H1 (cell line): ENCODE measurements at regions not wholly inside any gene's neighbourhood (a gene's known extent, or its start where the extent isn't known, plus 50 kb on each side); places are given as distances from the start of the nearest gene placed in this dataset.

Source experiments
- CREB1 ChIP-seq: IDR thresholded peaks from 2 replicates; pipeline ENCODE4 v1.6.1; 2012; ENCODE audit warnings: inconsistent platforms
- CTBP2 ChIP-seq: IDR thresholded peaks from 2 replicates; pipeline ENCODE4 v1.7.0; 2011; ENCODE audit warnings: borderline replicate concordance, mild to moderate bottlenecking, moderate library complexity, mixed read lengths, low read length; ENCODE audit not compliant: insufficient read depth, insufficient read length
- EZH2 ChIP-seq: fragments of 200-600 bp; sonication (generic); IDR thresholded peaks from 2 replicates; pipeline ENCODE4 v1.7.1; 2012; ENCODE audit warnings: low read depth, mild to moderate bottlenecking, moderate library complexity, low read length, inconsistent platforms; ENCODE audit not compliant: severe bottlenecking
- KDM5A ChIP-seq: fragments of 200-600 bp; IDR thresholded peaks from 2 replicates; pipeline ENCODE4 v1.7.1; 2012; ENCODE audit warnings: mild to moderate bottlenecking, low read length, inconsistent platforms, mixed read lengths
- MAFK ChIP-seq: IDR thresholded peaks from 2 replicates; pipeline ENCODE4 v1.6.1; 2012; ENCODE audit warnings: low read depth, mild to moderate bottlenecking, improper control_type of control experiment, low read length
- POLR2A ChIP-seq, 2 experiments: IDR thresholded peaks; 1 replicate in 1 of 2; 2 replicates in 1 of 2; pipeline ENCODE4 v1.6.1; 2011; ENCODE audit warnings: low read depth in 2 of 2, low read length in 2 of 2, mild to moderate bottlenecking in 2 of 2; ENCODE audit errors: control extremely low read depth in 1 of 2
- SP2 ChIP-seq: IDR thresholded peaks from 2 replicates; pipeline ENCODE4 v1.6.1; 2012; ENCODE audit warnings: mild to moderate bottlenecking, low read length, inconsistent platforms
- SP4 ChIP-seq: IDR thresholded peaks from 2 replicates; pipeline ENCODE4 v1.6.1; 2012; ENCODE audit warnings: low read length, inconsistent platforms
- ZNF274 ChIP-seq: IDR thresholded peaks from 2 replicates; pipeline ENCODE4 v1.7.0; 2012; ENCODE audit warnings: low read length, borderline replicate concordance; ENCODE audit errors: extremely low read depth
- TF ChIP-seq, protein P1 (sequence below): fragments of 300-600 bp; sonication (generic); IDR thresholded peaks from 2 replicates; pipeline ENCODE4 v1.7.1; 2012; ENCODE audit warnings: low read length, moderate library complexity, mild to moderate bottlenecking, inconsistent platforms; ENCODE audit not compliant: insufficient replicate concordance

GRCh38 chr7:86949052-86949778 lies 110.2 kb downstream of the ELAPOR2 start (continued):
- TF ChIP-seq, protein P1, sequence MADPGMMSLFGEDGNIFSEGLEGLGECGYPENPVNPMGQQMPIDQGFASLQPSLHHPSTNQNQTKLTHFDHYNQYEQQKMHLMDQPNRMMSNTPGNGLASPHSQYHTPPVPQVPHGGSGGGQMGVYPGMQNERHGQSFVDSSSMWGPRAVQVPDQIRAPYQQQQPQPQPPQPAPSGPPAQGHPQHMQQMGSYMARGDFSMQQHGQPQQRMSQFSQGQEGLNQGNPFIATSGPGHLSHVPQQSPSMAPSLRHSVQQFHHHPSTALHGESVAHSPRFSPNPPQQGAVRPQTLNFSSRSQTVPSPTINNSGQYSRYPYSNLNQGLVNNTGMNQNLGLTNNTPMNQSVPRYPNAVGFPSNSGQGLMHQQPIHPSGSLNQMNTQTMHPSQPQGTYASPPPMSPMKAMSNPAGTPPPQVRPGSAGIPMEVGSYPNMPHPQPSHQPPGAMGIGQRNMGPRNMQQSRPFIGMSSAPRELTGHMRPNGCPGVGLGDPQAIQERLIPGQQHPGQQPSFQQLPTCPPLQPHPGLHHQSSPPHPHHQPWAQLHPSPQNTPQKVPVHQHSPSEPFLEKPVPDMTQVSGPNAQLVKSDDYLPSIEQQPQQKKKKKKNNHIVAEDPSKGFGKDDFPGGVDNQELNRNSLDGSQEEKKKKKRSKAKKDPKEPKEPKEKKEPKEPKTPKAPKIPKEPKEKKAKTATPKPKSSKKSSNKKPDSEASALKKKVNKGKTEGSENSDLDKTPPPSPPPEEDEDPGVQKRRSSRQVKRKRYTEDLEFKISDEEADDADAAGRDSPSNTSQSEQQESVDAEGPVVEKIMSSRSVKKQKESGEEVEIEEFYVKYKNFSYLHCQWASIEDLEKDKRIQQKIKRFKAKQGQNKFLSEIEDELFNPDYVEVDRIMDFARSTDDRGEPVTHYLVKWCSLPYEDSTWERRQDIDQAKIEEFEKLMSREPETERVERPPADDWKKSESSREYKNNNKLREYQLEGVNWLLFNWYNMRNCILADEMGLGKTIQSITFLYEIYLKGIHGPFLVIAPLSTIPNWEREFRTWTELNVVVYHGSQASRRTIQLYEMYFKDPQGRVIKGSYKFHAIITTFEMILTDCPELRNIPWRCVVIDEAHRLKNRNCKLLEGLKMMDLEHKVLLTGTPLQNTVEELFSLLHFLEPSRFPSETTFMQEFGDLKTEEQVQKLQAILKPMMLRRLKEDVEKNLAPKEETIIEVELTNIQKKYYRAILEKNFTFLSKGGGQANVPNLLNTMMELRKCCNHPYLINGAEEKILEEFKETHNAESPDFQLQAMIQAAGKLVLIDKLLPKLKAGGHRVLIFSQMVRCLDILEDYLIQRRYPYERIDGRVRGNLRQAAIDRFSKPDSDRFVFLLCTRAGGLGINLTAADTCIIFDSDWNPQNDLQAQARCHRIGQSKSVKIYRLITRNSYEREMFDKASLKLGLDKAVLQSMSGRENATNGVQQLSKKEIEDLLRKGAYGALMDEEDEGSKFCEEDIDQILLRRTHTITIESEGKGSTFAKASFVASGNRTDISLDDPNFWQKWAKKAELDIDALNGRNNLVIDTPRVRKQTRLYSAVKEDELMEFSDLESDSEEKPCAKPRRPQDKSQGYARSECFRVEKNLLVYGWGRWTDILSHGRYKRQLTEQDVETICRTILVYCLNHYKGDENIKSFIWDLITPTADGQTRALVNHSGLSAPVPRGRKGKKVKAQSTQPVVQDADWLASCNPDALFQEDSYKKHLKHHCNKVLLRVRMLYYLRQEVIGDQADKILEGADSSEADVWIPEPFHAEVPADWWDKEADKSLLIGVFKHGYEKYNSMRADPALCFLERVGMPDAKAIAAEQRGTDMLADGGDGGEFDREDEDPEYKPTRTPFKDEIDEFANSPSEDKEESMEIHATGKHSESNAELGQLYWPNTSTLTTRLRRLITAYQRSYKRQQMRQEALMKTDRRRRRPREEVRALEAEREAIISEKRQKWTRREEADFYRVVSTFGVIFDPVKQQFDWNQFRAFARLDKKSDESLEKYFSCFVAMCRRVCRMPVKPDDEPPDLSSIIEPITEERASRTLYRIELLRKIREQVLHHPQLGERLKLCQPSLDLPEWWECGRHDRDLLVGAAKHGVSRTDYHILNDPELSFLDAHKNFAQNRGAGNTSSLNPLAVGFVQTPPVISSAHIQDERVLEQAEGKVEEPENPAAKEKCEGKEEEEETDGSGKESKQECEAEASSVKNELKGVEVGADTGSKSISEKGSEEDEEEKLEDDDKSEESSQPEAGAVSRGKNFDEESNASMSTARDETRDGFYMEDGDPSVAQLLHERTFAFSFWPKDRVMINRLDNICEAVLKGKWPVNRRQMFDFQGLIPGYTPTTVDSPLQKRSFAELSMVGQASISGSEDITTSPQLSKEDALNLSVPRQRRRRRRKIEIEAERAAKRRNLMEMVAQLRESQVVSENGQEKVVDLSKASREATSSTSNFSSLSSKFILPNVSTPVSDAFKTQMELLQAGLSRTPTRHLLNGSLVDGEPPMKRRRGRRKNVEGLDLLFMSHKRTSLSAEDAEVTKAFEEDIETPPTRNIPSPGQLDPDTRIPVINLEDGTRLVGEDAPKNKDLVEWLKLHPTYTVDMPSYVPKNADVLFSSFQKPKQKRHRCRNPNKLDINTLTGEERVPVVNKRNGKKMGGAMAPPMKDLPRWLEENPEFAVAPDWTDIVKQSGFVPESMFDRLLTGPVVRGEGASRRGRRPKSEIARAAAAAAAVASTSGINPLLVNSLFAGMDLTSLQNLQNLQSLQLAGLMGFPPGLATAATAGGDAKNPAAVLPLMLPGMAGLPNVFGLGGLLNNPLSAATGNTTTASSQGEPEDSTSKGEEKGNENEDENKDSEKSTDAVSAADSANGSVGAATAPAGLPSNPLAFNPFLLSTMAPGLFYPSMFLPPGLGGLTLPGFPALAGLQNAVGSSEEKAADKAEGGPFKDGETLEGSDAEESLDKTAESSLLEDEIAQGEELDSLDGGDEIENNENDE: no peak
- TF ChIP-seq MAFK (no peak), SP4 (no peak), ZNF274 (no peak), EZH2 (no peak), CTBP2 (no peak), POLR2A (IDR thresholded peaks at IDR 0.05; ENCODE audit: control extremely low read depth in 1 of 2, low read depth in 2 of 2, low read length in 2 of 2) (no peak), SP2 (no peak), CREB1 (no peak), KDM5A (no peak)
